ENCODE measurements at regions not wholly inside any gene's neighbourhood (a gene's known extent, or its start where the extent isn't known, plus 50 kb on each side); places are given as distances from the start of the nearest gene placed in this dataset.

DNA sequence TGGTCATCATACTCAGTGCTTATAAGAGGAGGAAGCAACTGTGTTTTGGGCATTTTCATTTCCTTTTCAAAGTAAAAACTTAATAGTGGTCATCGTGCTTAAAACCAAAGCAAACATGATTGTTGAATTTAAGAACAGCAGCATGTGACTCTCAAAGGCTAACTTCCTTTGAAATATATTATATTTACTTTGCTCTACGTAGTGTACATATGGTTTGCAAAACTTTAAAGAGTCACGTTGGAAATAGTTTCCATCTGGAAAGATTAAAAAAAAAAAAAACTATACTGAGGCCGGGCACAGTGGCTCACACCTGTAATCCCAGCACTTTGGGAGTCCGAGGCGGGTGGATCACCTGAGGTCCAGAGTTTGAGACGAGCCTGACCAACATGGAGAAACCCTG is 367.9 kb upstream of the BCHE start:
- DNase-seq = no peak
- intact Hi-C loops (cut with micrococcal nuclease) = no loop called here
- no peaks in the 10 kb centered on the region for H3K27me3 Mint-ChIP-seq
- no peaks in the 10 kb centered on the region for H3K4me1 Mint-ChIP-seq (ENCODE audit: low read depth)
- no peak overlapping the region for H3K4me3 Mint-ChIP-seq
- H3K36me3 Mint-ChIP-seq = no peaks in the 10 kb centered on the region
- ChIA-PET POLR2A (no interaction called here), CTCF (no interaction called here)
- peaks cover 9% of the 10 kb centered on the region for H3K9me3 Mint-ChIP-seq
- no peak overlapping the region for H3K27ac Mint-ChIP-seq

DNA sequence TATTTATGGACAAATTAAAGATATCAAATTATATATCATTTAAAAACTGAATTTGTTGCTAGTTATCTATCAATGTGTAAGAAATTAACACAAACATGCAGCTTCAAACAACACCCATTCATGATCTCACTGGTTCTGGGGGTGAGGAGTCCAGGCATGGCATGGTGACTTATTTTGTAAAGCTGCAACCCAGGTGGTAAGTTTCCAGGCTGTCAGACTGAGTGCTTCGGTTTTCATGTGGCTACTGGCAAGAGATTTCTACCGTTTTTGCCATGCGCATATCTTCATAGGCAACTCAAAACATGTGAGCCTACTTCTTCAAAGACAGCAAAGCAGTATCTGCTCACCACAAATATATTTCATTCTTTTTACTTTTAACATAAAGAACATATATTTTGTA is 364.3 kb upstream of the BCHE start:
- Mint-ChIP-seq H3K27me3 (no peaks in the 10 kb centered on the region), H3K36me3 (no peaks in the 10 kb centered on the region), H3K4me3 (no peak overlapping the region), H3K27ac (no peak overlapping the region), H3K9me3 (peaks cover 8% of the 10 kb centered on the region), H3K4me1 (ENCODE audit: low read depth) (no peaks in the 10 kb centered on the region)
- CTCF ChIA-PET = no interaction called here
- intact Hi-C loops (cut with micrococcal nuclease) = no loop called here
- DNase-seq = no peak
- POLR2A ChIA-PET = no interaction called here

DNA sequence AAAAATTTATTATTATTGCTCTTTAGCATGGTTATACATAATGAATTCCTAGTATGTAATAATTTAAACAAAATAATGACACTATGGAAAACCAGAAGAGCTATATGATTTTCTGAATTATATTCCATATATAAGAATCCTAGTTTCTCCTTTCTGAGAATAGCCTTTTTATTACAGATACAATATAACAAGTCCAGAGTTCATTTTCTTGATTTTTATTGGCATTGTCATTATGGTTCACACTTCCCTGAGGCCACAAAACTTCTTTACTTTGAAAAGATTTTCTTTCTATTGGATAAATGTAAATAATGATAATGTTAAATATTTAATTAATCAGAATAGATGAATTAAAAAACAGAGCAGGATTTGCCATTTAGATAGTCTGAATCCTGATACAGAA is 362.3 kb upstream of the BCHE start:
- POLR2A ChIA-PET = no interaction called here
- Mint-ChIP-seq H3K36me3 (no peaks in the 10 kb centered on the region), H3K4me1 (ENCODE audit: low read depth) (no peaks in the 10 kb centered on the region), H3K27me3 (no peaks in the 10 kb centered on the region), H3K27ac (no peak overlapping the region), H3K4me3 (no peak overlapping the region), H3K9me3 (peaks cover 8% of the 10 kb centered on the region)
- intact Hi-C loops (cut with micrococcal nuclease) = no loop called here
- DNase-seq = no peak
- CTCF ChIA-PET = no interaction called here

DNA sequence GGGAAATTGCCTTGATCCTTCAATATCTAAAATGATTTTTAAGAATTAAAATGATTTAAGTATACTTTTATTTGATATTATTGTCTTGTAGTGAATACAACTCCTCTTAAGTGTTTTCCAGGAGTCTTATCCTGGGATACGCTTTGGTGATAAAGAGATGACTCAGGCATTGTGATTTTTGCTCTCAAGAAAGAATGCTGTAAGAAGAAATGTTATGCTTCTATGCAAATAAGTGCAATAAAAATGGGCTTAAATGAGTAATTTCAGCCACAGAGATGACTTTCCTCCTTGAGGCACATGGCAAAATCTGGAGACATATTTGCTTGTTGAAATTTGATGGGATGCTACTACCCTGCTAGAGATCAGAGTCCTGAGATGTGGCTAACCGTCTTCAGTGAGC is 358.6 kb upstream of the BCHE start:
- DNase-seq = no peak
- peaks cover 13% of the 10 kb centered on the region for H3K9me3 Mint-ChIP-seq
- no peaks in the 10 kb centered on the region for H3K27me3 Mint-ChIP-seq
- H3K27ac Mint-ChIP-seq = no peak overlapping the region
- intact Hi-C loops (cut with micrococcal nuclease) = no loop called here
- ChIA-PET CTCF (no interaction called here), POLR2A (no interaction called here)
- H3K36me3 Mint-ChIP-seq = no peaks in the 10 kb centered on the region
- H3K4me1 Mint-ChIP-seq (ENCODE audit: low read depth) = no peaks in the 10 kb centered on the region
- H3K4me3 Mint-ChIP-seq = no peak overlapping the region

DNA sequence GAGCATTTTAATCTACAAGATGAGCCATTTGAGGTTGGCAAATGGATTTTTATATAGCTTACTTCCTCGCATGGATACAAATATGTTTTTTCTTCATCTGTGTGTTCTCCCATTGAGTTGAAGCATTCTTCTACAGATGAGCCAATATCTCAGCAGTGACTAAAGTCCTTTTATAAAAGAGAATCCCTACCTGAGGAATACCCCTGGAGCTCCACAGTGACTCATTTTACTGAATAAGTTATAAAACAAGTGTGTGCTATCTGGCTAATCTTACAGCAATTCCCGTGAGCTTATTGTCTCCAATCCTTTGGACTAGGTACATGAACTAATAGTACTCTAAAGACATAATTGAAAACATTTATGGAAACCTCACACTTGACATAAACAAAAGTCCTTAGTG is 354.2 kb upstream of the BCHE start:
- ChIA-PET POLR2A (no interaction called here), CTCF (no interaction called here)
- Mint-ChIP-seq H3K36me3 (no peaks in the 10 kb centered on the region), H3K4me3 (no peak overlapping the region), H3K27me3 (no peaks in the 10 kb centered on the region), H3K27ac (no peak overlapping the region), H3K4me1 (ENCODE audit: low read depth) (no peaks in the 10 kb centered on the region), H3K9me3 (peaks cover 18% of the 10 kb centered on the region)
- intact Hi-C loops (cut with micrococcal nuclease) = no loop called here
- DNase-seq = no peak

DNA sequence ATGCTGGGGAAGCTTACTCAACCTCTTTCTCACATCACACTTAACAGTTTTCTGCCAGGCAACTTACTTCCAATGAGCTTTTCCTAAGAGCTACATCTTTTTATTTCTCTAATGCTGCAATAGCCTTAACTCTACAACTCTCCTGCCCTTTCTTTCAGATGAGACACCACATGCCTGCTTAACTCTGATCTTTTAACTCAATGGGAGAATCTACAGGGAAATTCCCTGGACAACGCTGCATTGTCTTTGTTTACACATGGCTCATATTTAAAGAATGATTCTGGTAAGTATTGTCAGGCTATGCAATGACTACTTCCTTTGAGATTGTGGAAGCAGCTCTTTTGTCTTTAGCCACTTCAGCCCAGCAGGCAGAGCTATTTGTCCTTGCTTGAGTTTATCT is 353.1 kb upstream of the BCHE start:
- CTCF ChIA-PET = no interaction called here
- Mint-ChIP-seq H3K4me1 (ENCODE audit: low read depth) (no peaks in the 10 kb centered on the region), H3K9me3 (peaks cover 18% of the 10 kb centered on the region), H3K36me3 (no peaks in the 10 kb centered on the region), H3K27ac (no peak overlapping the region), H3K27me3 (no peaks in the 10 kb centered on the region), H3K4me3 (no peak overlapping the region)
- POLR2A ChIA-PET = no interaction called here
- intact Hi-C loops (cut with micrococcal nuclease) = no loop called here
- no peak for DNase-seq

DNA sequence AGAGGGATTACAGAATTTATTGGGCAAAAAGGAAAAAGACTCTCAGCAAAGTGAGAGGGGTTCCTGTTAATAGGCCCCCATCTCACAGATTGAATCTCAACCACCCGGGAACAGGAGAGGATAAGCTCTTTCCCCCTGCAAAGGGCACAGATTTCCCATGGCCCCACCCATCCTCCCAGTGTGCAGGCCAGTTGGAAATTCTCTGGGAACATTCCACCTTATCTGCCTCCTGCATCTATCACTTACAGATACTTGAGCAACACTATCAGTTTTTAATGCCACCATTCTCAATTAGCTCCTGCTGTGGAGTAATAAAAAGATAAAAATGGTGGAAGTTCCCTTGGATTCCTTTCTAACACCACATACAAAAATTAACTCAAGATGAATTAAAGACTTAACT is 350.0 kb upstream of the BCHE start:
- H3K4me3 Mint-ChIP-seq = no peak overlapping the region
- H3K9me3 Mint-ChIP-seq = peaks cover 17% of the 10 kb centered on the region
- ChIA-PET POLR2A (no interaction called here), CTCF (no interaction called here)
- intact Hi-C loops (cut with micrococcal nuclease) = no loop called here
- no peaks in the 10 kb centered on the region for H3K27me3 Mint-ChIP-seq
- H3K4me1 Mint-ChIP-seq (ENCODE audit: low read depth) = no peaks in the 10 kb centered on the region
- no peaks in the 10 kb centered on the region for H3K36me3 Mint-ChIP-seq
- no peak for DNase-seq
- H3K27ac Mint-ChIP-seq = no peak overlapping the region

DNA sequence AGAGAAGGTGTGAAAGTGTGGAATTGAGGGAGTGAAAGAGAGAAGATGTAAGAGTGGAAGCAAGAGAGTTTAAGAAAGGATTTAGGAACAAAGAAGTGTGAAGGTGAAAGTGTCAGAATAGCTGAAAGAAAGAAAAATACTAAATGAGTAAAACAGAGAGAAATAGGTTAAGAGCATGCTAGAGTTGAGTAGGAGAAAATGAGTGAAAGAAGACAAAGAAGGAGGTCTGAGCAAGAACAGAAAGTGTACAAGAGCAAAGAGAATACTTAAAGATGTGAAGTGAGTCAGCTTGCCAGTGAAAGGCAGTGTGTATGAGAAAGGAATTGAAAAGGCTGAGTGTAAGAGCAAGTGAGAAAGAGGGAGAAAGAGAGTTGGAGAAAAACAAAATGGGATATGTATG is 348.8 kb upstream of the BCHE start:
- no peaks in the 10 kb centered on the region for H3K4me1 Mint-ChIP-seq (ENCODE audit: low read depth)
- no peaks in the 10 kb centered on the region for H3K36me3 Mint-ChIP-seq
- H3K27ac Mint-ChIP-seq = no peak overlapping the region
- no peak for DNase-seq
- intact Hi-C loops (cut with micrococcal nuclease) = no loop called here
- H3K27me3 Mint-ChIP-seq = no peaks in the 10 kb centered on the region
- ChIA-PET CTCF (no interaction called here), POLR2A (no interaction called here)
- H3K4me3 Mint-ChIP-seq = no peak overlapping the region
- peaks cover 18% of the 10 kb centered on the region for H3K9me3 Mint-ChIP-seq

DNA sequence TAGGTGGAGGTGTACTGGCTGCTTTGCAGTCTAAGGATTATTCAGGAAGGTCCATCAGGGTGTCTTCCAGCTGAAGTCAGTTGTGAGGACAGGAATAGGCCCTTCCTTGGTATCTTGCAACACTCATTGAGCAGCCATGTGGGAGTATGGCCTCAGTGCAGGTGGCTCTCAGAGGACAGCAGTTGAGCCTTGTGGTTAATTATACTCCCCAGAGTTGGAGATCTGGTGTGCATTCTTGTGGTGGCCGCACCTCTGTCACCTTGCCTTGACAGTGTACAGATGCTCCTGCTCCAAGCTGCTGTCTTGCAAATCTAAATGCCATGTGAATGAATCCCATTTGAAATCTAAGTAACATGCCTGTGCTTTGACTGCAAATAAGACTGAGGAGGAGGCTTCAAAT is 339.9 kb upstream of the BCHE start:
- no peak overlapping the region for H3K4me3 Mint-ChIP-seq
- H3K9me3 Mint-ChIP-seq = peaks cover 6% of the 10 kb centered on the region
- CTCF ChIA-PET = no interaction called here
- no peaks in the 10 kb centered on the region for H3K4me1 Mint-ChIP-seq (ENCODE audit: low read depth)
- no peak overlapping the region for H3K27ac Mint-ChIP-seq
- intact Hi-C loops (cut with micrococcal nuclease) = no loop called here
- no peak for DNase-seq
- no peaks in the 10 kb centered on the region for H3K36me3 Mint-ChIP-seq
- POLR2A ChIA-PET = no interaction called here
- no peaks in the 10 kb centered on the region for H3K27me3 Mint-ChIP-seq

DNA sequence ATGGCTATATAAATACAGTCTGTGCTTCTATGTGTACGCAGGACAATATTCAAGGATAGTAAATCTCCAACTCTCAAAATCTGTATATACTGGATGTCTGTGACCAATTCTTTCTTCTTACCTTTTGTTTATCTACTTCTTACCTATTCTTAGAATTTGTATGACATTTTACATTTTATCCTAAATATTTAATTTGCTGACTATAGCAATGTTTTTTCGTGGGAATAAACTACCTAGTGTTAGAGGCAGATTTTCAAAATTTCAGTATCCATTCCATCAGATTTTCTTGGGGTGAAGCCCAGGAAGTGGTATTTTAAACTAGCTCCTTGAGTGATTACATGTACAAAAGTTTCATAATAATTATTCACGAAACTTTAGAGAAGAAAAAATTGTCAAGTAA is 334.5 kb upstream of the BCHE start:
- DNase-seq = no peak
- no peak overlapping the region for H3K4me3 Mint-ChIP-seq
- no peaks in the 10 kb centered on the region for H3K36me3 Mint-ChIP-seq
- H3K4me1 Mint-ChIP-seq (ENCODE audit: low read depth) = no peaks in the 10 kb centered on the region
- H3K27ac Mint-ChIP-seq = no peak overlapping the region
- intact Hi-C loops (cut with micrococcal nuclease) = no loop called here
- POLR2A ChIA-PET = no interaction called here
- no peaks in the 10 kb centered on the region for H3K27me3 Mint-ChIP-seq
- H3K9me3 Mint-ChIP-seq = peaks cover under 1% of the 10 kb centered on the region
- CTCF ChIA-PET = no interaction called here

DNA sequence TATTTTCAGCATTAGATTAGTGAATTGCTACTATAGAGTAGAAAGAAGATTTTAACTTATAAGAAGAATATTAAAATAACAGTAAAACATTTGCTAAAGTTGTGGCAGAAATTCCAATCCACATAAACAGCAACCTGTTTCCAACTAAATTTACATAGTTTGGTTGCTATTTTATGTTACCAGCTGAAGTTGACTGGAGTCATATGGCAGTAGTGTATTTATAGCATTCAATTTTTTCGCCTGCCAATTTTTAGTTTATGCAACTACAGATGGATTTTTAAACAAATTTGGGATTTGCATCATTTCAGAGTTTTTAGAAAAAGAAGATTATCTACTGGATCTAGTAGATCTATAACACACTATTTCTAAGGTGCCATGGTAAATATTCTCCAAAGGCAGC is 332.5 kb upstream of the BCHE start:
- CTCF ChIA-PET = no interaction called here

DNA sequence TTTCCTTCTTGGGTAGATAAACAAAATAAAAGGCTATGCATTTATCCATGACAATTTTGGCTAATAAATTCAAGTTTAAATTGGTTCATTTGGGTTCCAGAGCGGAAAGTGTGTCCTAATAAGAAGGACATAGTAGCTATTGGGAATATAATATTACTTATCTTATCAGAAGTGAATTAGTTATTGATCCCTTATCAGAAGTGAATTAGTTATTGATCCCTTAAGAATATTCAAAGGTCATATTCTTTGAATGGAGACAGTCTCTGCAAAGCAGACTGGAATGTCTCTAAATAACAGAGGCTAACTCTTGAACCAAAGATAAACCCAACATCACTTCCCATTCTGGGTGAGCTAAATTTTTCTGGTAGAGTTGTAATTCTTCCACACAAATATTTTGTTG is 290.7 kb upstream of the BCHE start:
- peaks cover 39% of the 10 kb centered on the region for H3K9me3 Mint-ChIP-seq
- H3K36me3 Mint-ChIP-seq = no peaks in the 10 kb centered on the region
- no peak for DNase-seq
- no peaks in the 10 kb centered on the region for H3K27me3 Mint-ChIP-seq
- H3K4me3 Mint-ChIP-seq = no peak overlapping the region
- intact Hi-C loops (cut with micrococcal nuclease) = no loop called here
- H3K27ac Mint-ChIP-seq = no peak overlapping the region
- ChIA-PET CTCF (no interaction called here), POLR2A (no interaction called here)
- no peaks in the 10 kb centered on the region for H3K4me1 Mint-ChIP-seq (ENCODE audit: low read depth)

More for the DNA sequence above, 332.5 kb upstream of the BCHE start:
- no peak for DNase-seq
- Mint-ChIP-seq H3K4me1 (ENCODE audit: low read depth) (no peaks in the 10 kb centered on the region), H3K4me3 (no peak overlapping the region), H3K36me3 (no peaks in the 10 kb centered on the region), H3K9me3 (no peaks in the 10 kb centered on the region), H3K27ac (no peak overlapping the region), H3K27me3 (no peaks in the 10 kb centered on the region)
- POLR2A ChIA-PET = no interaction called here
- intact Hi-C loops (cut with micrococcal nuclease) = no loop called here

DNA sequence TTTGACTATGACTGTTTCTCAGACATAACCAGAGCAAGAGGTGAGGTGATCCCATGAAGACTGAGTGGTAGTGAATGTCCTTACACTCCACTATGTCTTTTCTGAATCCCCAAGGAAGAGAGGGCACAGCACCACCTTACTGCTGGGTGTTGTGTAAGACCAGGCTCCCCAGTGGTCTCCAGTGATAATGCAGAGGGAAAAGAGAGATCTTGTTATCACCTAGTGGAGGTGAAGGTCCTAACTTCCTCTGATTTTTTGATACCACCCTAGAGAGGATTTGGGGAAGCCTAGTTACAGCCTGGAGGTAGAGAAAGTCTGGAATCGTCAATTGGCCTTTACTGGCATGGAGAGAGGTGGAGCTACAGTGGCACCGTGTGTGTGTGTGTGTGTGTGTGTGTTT is 288.0 kb upstream of the BCHE start:
- Mint-ChIP-seq H3K36me3 (no peaks in the 10 kb centered on the region), H3K27me3 (no peaks in the 10 kb centered on the region), H3K4me1 (ENCODE audit: low read depth) (no peaks in the 10 kb centered on the region), H3K9me3 (peaks cover 22% of the 10 kb centered on the region), H3K4me3 (no peak overlapping the region), H3K27ac (no peak overlapping the region)
- ChIA-PET POLR2A (no interaction called here), CTCF (no interaction called here)
- intact Hi-C loops (cut with micrococcal nuclease) = no loop called here
- DNase-seq = no peak

DNA sequence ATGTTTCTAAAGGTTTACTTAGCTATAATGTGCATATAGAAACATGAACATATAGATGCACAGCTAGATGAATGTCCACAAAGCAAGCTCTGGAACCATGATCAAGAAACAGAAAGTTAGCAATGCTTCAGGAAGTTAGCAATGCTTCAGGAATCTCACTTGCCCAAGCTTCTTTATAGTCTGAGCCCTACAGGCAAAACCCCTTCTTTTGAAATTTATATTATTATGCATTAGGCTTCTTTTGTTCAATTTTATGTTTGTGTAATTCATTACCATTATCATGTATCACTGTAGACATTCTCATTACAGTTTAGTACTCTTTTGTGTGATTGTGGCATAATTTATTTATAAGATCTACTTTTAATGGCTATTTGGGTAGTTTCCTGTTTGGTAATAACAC is 286.4 kb upstream of the BCHE start:
- ChIA-PET CTCF (no interaction called here), POLR2A (no interaction called here)
- Mint-ChIP-seq H3K27ac (no peak overlapping the region), H3K4me1 (ENCODE audit: low read depth) (no peaks in the 10 kb centered on the region), H3K36me3 (no peaks in the 10 kb centered on the region), H3K27me3 (no peaks in the 10 kb centered on the region), H3K4me3 (no peak overlapping the region), H3K9me3 (peaks cover 13% of the 10 kb centered on the region)
- no peak for DNase-seq
- intact Hi-C loops (cut with micrococcal nuclease) = no loop called here
